HepG2 (cell line): ENCODE measurements at regions not wholly inside any gene's neighbourhood (a gene's known extent, or its start where the extent isn't known, plus 50 kb on each side); places are given as distances from the start of the nearest gene placed in this dataset.

Experiments used
- ATAC-seq: fragments of 200-7000 bp; cut with Tn5 transposase; 3 replicates; pipeline ENCODE4 v1.9.1; 2020; ENCODE audit warnings: mild to moderate bottlenecking, moderate library complexity
- BruUV-seq: library from RNA; stranded (reverse); fragments of 400-500 nt; replicated peaks from 2 replicates; lab custom pipeline; 2021; lab: Mats Ljungman, UMichigan
- CTCF ChIA-PET: fragments of 300-600 bp; formaldehyde crosslinking; extraction: SDS; loops from one replicate; lab custom pipeline; 2021; ENCODE audit warnings: low total read pairs, inconsistent platforms, low intra/inter-chr PET ratio; lab: Yijun Ruan, JAX
- POLR2A ChIA-PET: fragments of 350-600 bp; sonication (Branson Sonifier 250); formaldehyde crosslinking; loops from one replicate; lab custom pipeline; 2020; ENCODE audit warnings: antibody characterized with exemption, inconsistent platforms; lab: Yijun Ruan, JAX
- DNase-seq: peaks from one replicate; pipeline ENCODE4 v3.0.0-alpha.2; 2015; ENCODE audit warnings: low spot score
- FAIRE-seq: peaks from 3 replicates; lab custom pipeline; 2011; peaks lifted over from hg19 to GRCh38; lab: Jason Lieb, UNC
- H2AFZ ChIP-seq: one replicate; pipeline ENCODE4 v1.6.1; 2011; ENCODE audit warnings: low read length, inconsistent platforms
- H3K27ac ChIP-seq: fragments of 300-600 bp; 3 replicates; pipeline ENCODE4 v1.8.0; 2011; ENCODE audit warnings: mixed run types, mild to moderate bottlenecking, mixed read lengths, low read length, inconsistent platforms; ENCODE audit not compliant: insufficient read depth; ENCODE audit errors: extremely low read length
- H3K27me3 ChIP-seq, 2 experiments: fragments of 200-600 bp in 1 of 2; 2 replicates in 1 of 2; 3 replicates in 1 of 2; pipeline versions ENCODE4 v1.6.0 to v1.8.0; 2011; ENCODE audit warnings: low read length in 2 of 2, mild to moderate bottlenecking in 2 of 2, moderate library complexity in 2 of 2, inconsistent platforms in 1 of 2; ENCODE audit not compliant: insufficient read depth in 2 of 2, control insufficient read depth in 1 of 2
- H3K36me3 ChIP-seq, 2 experiments: fragments of 200-600 bp in 1 of 2; replicated peaks in 1 of 2; 2 replicates in 1 of 2; 3 replicates in 1 of 2; pipeline versions ENCODE4 v1.5.1 to v1.8.0; 2011; ENCODE audit warnings: low read length in 2 of 2, inconsistent platforms in 1 of 2; ENCODE audit not compliant: insufficient read depth in 2 of 2, control insufficient read depth in 1 of 2
- H3K4me1 ChIP-seq: 2 replicates; pipeline ENCODE4 v1.5.1; 2012; ENCODE audit warnings: low read length, inconsistent platforms; ENCODE audit not compliant: insufficient read depth
- H3K4me2 ChIP-seq: 2 replicates; pipeline ENCODE4 v1.6.0; 2011; ENCODE audit warnings: low read depth, low read length, inconsistent platforms
- H3K4me3 ChIP-seq, 3 experiments: fragments of 200-600 bp in 1 of 3; sonication (generic), shearing (Covaris generic) in 1 of 3; replicated peaks in 1 of 3; 2 replicates each; pipeline ENCODE4 v1.5.1; 2011 to 2016; ENCODE audit warnings: low read length in 3 of 3, inconsistent platforms in 2 of 3, low read depth in 2 of 3, mild to moderate bottlenecking in 2 of 3, control low read depth in 1 of 3, mixed read lengths in 1 of 3; ENCODE audit not compliant: insufficient read depth in 1 of 3
- H3K79me2 ChIP-seq: one replicate; pipeline ENCODE4 v1.6.1; 2011; ENCODE audit warnings: low read length, inconsistent platforms; ENCODE audit not compliant: insufficient read depth
- H3K9ac ChIP-seq: 2 replicates; pipeline ENCODE4 v1.6.0; 2011; ENCODE audit warnings: mild to moderate bottlenecking, low read depth, low read length, inconsistent platforms; ENCODE audit not compliant: insufficient read depth
- H3K9me3 ChIP-seq: 2 replicates; pipeline ENCODE4 v1.5.1; 2012; ENCODE audit warnings: mild to moderate bottlenecking, low read length
- H4K20me1 ChIP-seq: 2 replicates; pipeline ENCODE4 v1.6.0; 2011; ENCODE audit warnings: inconsistent platforms, mild to moderate bottlenecking, low read length, moderate library complexity; ENCODE audit not compliant: insufficient read depth
- KAT2B ChIP-seq: fragments of 150-350 bp; IDR thresholded peaks from 2 replicates; pipeline ENCODE4 v1.6.1; 2014; ENCODE audit warnings: low read depth, low read length, borderline replicate concordance
- RARA ChIP-seq: IDR thresholded peaks from 2 replicates; pipeline ENCODE4 v1.6.1; 2016; ENCODE audit warnings: missing genetic modification reagents, missing compliant biosample characterization
- ZNF17 ChIP-seq: sonication (generic); formaldehyde crosslinking; IDR thresholded peaks from 2 replicates; pipeline ENCODE4 v1.5.0; 2020; ENCODE audit warnings: mild to moderate bottlenecking, missing genetic modification reagents
- ZNF230 ChIP-seq: sonication (generic); formaldehyde crosslinking; IDR thresholded peaks from 2 replicates; pipeline ENCODE4 v1.4.0; 2020; ENCODE audit warnings: mild to moderate bottlenecking, missing genetic modification reagents
- WGBS: methylation state at CpG from one replicate; pipeline ENCODE4 v1.1.6; 2017; ENCODE audit warnings: low lambda C conversion rate; 5-methylcytosine and 5-hydroxymethylcytosine counted together
- in situ Hi-C: cut with HindIII; loops from 2 replicates; pipeline ENCODE4 v1.10.0; 2017; ENCODE audit warnings: low pct_unique_long_range_greater_than_20kb; ENCODE audit not compliant: extremely low pct_ligation_motif_present
- intact Hi-C: fragments of 100-400 bp; cut with micrococcal nuclease; formaldehyde crosslinking; loops from one replicate; pipeline ENCODE4 v1.10.0; 2022; ENCODE audit not compliant: unreplicated experiment
- TF ChIP-seq, protein P1 (sequence below): sonication (generic); formaldehyde crosslinking; IDR thresholded peaks from 2 replicates; pipeline ENCODE4 v1.4.0; 2020; ENCODE audit warnings: mild to moderate bottlenecking, missing genetic modification reagents
- TF ChIP-seq, protein P2 (sequence below): sonication (generic); formaldehyde crosslinking; IDR thresholded peaks from 2 replicates; pipeline ENCODE4 v1.4.0; 2020; ENCODE audit warnings: missing genetic modification reagents

- TF ChIP-seq, protein P1, sequence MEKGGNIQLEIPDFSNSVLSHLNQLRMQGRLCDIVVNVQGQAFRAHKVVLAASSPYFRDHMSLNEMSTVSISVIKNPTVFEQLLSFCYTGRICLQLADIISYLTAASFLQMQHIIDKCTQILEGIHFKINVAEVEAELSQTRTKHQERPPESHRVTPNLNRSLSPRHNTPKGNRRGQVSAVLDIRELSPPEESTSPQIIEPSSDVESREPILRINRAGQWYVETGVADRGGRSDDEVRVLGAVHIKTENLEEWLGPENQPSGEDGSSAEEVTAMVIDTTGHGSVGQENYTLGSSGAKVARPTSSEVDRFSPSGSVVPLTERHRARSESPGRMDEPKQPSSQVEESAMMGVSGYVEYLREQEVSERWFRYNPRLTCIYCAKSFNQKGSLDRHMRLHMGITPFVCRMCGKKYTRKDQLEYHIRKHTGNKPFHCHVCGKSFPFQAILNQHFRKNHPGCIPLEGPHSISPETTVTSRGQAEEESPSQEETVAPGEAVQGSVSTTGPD = no peak
- TF ChIP-seq ZNF230 (CRISPR knock-in tag) (no peak), RARA (no peak)
- TF ChIP-seq, protein P2, sequence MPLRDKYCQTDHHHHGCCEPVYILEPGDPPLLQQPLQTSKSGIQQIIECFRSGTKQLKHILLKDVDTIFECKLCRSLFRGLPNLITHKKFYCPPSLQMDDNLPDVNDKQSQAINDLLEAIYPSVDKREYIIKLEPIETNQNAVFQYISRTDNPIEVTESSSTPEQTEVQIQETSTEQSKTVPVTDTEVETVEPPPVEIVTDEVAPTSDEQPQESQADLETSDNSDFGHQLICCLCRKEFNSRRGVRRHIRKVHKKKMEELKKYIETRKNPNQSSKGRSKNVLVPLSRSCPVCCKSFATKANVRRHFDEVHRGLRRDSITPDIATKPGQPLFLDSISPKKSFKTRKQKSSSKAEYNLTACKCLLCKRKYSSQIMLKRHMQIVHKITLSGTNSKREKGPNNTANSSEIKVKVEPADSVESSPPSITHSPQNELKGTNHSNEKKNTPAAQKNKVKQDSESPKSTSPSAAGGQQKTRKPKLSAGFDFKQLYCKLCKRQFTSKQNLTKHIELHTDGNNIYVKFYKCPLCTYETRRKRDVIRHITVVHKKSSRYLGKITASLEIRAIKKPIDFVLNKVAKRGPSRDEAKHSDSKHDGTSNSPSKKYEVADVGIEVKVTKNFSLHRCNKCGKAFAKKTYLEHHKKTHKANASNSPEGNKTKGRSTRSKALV (CRISPR knock-in tag) = no peak
- TF ChIP-seq, all 625 proteins: peak for 0
These were observed 59.3 kb upstream of the MYCN start (continued) for GRCh38 chr2:15881120-15881433.

GRCh38 chr2:15881676-15882075 is 58.7 kb upstream of the MYCN start:
- Histone ChIP-seq H3K9ac (no peak overlapping the region), H3K4me2 (no peak overlapping the region), H2AFZ (no peak overlapping the region), H3K9me3 (no peaks in the 10 kb centered on the region), H3K4me3 (no peak overlapping the region), H3K4me1 (0 out of 2 replicates have a peak, but pooled peaks cover under 1% of the 10 kb centered on the region), H4K20me1 (no peaks in the 10 kb centered on the region), H3K36me3 (no peaks in the 10 kb centered on the region), H3K27ac (no peak overlapping the region), H3K27me3 (no peaks in the 10 kb centered on the region), H3K79me2 (no peaks in the 10 kb centered on the region)
- POLR2A ChIA-PET = no interaction called here
- ATAC-seq = no peak
- no TSS peak for BruUV-seq
- no peak for DNase-seq
- CTCF ChIA-PET = no interaction called here
- TF ChIP-seq ZNF17 (no peak), KAT2B (no peak)
- intact Hi-C loops = no loop called here
- in situ Hi-C loops = no loop called here
- FAIRE-seq = no peak
- 31% methylated on average over 2 of the region's 2 CpGs for WGBS
